ENCODE measurements at regions not wholly inside any gene's neighbourhood (a gene's known extent, or its start where the extent isn't known, plus 50 kb on each side); places are given as distances from the start of the nearest gene placed in this dataset.

- DNase-seq (ENCODE audit: low read depth in 4 of 6, low spot score in 6 of 6): no peak
- Histone ChIP-seq H3K27ac (ENCODE audit: low read depth, low read length) (no peak overlapping the region), H3K36me3 (ENCODE audit: control insufficient read depth, insufficient read depth, low read length) (no peaks in the 10 kb centered on the region), H3K27me3 (ENCODE audit: control insufficient read depth, insufficient read depth, low read length) (no peaks in the 10 kb centered on the region), H3K4me3 (ENCODE audit: low read depth, low read length) (no peak overlapping the region), H3K4me1 (ENCODE audit: control insufficient read depth, insufficient read depth, low read length) (no peaks in the 10 kb centered on the region), H3K9me3 (ENCODE audit: control insufficient read depth, insufficient read depth, low read length) (no peaks in the 10 kb centered on the region)
- WGBS (ENCODE audit: insufficient coverage): 100% methylated on average over 2 of the region's 3 CpGs
Measured at GRCh38 chr9:13759551-13759950, 480.1 kb upstream of the MPDZ start.

GRCh38 chr9:13758936-13759335 is 479.4 kb upstream of the MPDZ start:
- no peaks in the 10 kb centered on the region for H3K27me3 ChIP-seq (ENCODE audit: control insufficient read depth, insufficient read depth, low read length)
- 72% methylated on average over 7 of the region's 9 CpGs for WGBS (ENCODE audit: insufficient coverage)
- peak in 1 of 6 donors; percentile 65 for DNase-seq (ENCODE audit: low read depth in 4 of 6, low spot score in 6 of 6)
- H3K9me3 ChIP-seq (ENCODE audit: control insufficient read depth, insufficient read depth, low read length): no peaks in the 10 kb centered on the region
- H3K36me3 ChIP-seq (ENCODE audit: control insufficient read depth, insufficient read depth, low read length): no peaks in the 10 kb centered on the region
- H3K4me1 ChIP-seq (ENCODE audit: control insufficient read depth, insufficient read depth, low read length): no peaks in the 10 kb centered on the region
- H3K27ac ChIP-seq (ENCODE audit: low read depth, low read length): no peak overlapping the region
- no peak overlapping the region for H3K4me3 ChIP-seq (ENCODE audit: low read depth, low read length)

- WGBS (ENCODE audit: insufficient coverage): no CpG with 5 or more reads among the region's 4 CpGs
- DNase-seq (ENCODE audit: low read depth in 4 of 6, low spot score in 6 of 6): no peak
- no peak overlapping the region for H3K4me3 ChIP-seq (ENCODE audit: low read depth, low read length)
Measured at GRCh38 chr9:13756943-13757342, 477.5 kb upstream of the MPDZ start.

GRCh38 chr9:13755551-13755950 is 476.1 kb upstream of the MPDZ start:
- WGBS (ENCODE audit: insufficient coverage): 77% methylated on average over 1 of the region's 1 CpG
- no peak for DNase-seq (ENCODE audit: low read depth in 4 of 6, low spot score in 6 of 6)
- Histone ChIP-seq H3K4me1 (ENCODE audit: control insufficient read depth, insufficient read depth, low read length) (no peaks in the 10 kb centered on the region), H3K4me3 (ENCODE audit: low read depth, low read length) (no peak overlapping the region), H3K27me3 (ENCODE audit: control insufficient read depth, insufficient read depth, low read length) (no peaks in the 10 kb centered on the region), H3K27ac (ENCODE audit: low read depth, low read length) (no peak overlapping the region), H3K36me3 (ENCODE audit: control insufficient read depth, insufficient read depth, low read length) (no peaks in the 10 kb centered on the region), H3K9me3 (ENCODE audit: control insufficient read depth, insufficient read depth, low read length) (no peaks in the 10 kb centered on the region)

More at GRCh38 chr9:13756943-13757342, 477.5 kb upstream of the MPDZ start:
- H3K9me3 ChIP-seq (ENCODE audit: control insufficient read depth, insufficient read depth, low read length): no peaks in the 10 kb centered on the region
- no peaks in the 10 kb centered on the region for H3K4me1 ChIP-seq (ENCODE audit: control insufficient read depth, insufficient read depth, low read length)
- no peaks in the 10 kb centered on the region for H3K36me3 ChIP-seq (ENCODE audit: control insufficient read depth, insufficient read depth, low read length)
- no peak overlapping the region for H3K27ac ChIP-seq (ENCODE audit: low read depth, low read length)
- no peaks in the 10 kb centered on the region for H3K27me3 ChIP-seq (ENCODE audit: control insufficient read depth, insufficient read depth, low read length)

- no peaks in the 10 kb centered on the region for H3K9me3 ChIP-seq (ENCODE audit: control insufficient read depth, insufficient read depth, low read length)
- H3K4me3 ChIP-seq (ENCODE audit: low read depth, low read length): no peak overlapping the region
- H3K27ac ChIP-seq (ENCODE audit: low read depth, low read length): no peak overlapping the region
- no peaks in the 10 kb centered on the region for H3K27me3 ChIP-seq (ENCODE audit: control insufficient read depth, insufficient read depth, low read length)
- no peaks in the 10 kb centered on the region for H3K36me3 ChIP-seq (ENCODE audit: control insufficient read depth, insufficient read depth, low read length)
- no peak for DNase-seq (ENCODE audit: low read depth in 4 of 6, low spot score in 6 of 6)
- no CpG with 5 or more reads among the region's 3 CpGs for WGBS (ENCODE audit: insufficient coverage)
- no peaks in the 10 kb centered on the region for H3K4me1 ChIP-seq (ENCODE audit: control insufficient read depth, insufficient read depth, low read length)
Measured at GRCh38 chr9:13750639-13751038, 471.1 kb upstream of the MPDZ start.

- Histone ChIP-seq H3K4me1 (ENCODE audit: control insufficient read depth, insufficient read depth, low read length) (no peaks in the 10 kb centered on the region), H3K27me3 (ENCODE audit: control insufficient read depth, insufficient read depth, low read length) (no peaks in the 10 kb centered on the region), H3K36me3 (ENCODE audit: control insufficient read depth, insufficient read depth, low read length) (no peaks in the 10 kb centered on the region), H3K4me3 (ENCODE audit: low read depth, low read length) (no peak overlapping the region), H3K9me3 (ENCODE audit: control insufficient read depth, insufficient read depth, low read length) (no peaks in the 10 kb centered on the region), H3K27ac (ENCODE audit: low read depth, low read length) (no peak overlapping the region)
- DNase-seq (ENCODE audit: low read depth in 4 of 6, low spot score in 6 of 6): no peak
- whole genome bisulfite sequencing (ENCODE audit: insufficient coverage): no CpG with 5 or more reads among the region's 4 CpGs
Measured at GRCh38 chr9:13750061-13750460, 470.6 kb upstream of the MPDZ start.

GRCh38 chr9:13746876-13747275 is 467.4 kb upstream of the MPDZ start:
- Histone ChIP-seq H3K9me3 (ENCODE audit: control insufficient read depth, insufficient read depth, low read length) (no peaks in the 10 kb centered on the region), H3K27me3 (ENCODE audit: control insufficient read depth, insufficient read depth, low read length) (no peaks in the 10 kb centered on the region), H3K27ac (ENCODE audit: low read depth, low read length) (no peak overlapping the region), H3K4me1 (ENCODE audit: control insufficient read depth, insufficient read depth, low read length) (peaks cover 7% of the 10 kb centered on the region), H3K4me3 (ENCODE audit: low read depth, low read length) (no peak overlapping the region), H3K36me3 (ENCODE audit: control insufficient read depth, insufficient read depth, low read length) (no peaks in the 10 kb centered on the region)
- WGBS (ENCODE audit: insufficient coverage): no CpG with 5 or more reads among the region's 1 CpG
- no peak for DNase-seq (ENCODE audit: low read depth in 4 of 6, low spot score in 6 of 6)

GRCh38 chr9:13744261-13744901 is 464.9 kb upstream of the MPDZ start:
- H3K27me3 ChIP-seq (ENCODE audit: control insufficient read depth, insufficient read depth, low read length): no peaks in the 10 kb centered on the region
- 58% methylated on average over 13 of the region's 16 CpGs for WGBS (ENCODE audit: insufficient coverage)
- H3K4me1 ChIP-seq (ENCODE audit: control insufficient read depth, insufficient read depth, low read length): peaks cover 7% of the 10 kb centered on the region
- peak in 2 of 6 donors; percentile 75 to 79 for DNase-seq (ENCODE audit: low read depth in 4 of 6, low spot score in 6 of 6)
- no peak overlapping the region for H3K4me3 ChIP-seq (ENCODE audit: low read depth, low read length)
- H3K36me3 ChIP-seq (ENCODE audit: control insufficient read depth, insufficient read depth, low read length): no peaks in the 10 kb centered on the region
- H3K9me3 ChIP-seq (ENCODE audit: control insufficient read depth, insufficient read depth, low read length): no peaks in the 10 kb centered on the region
- H3K27ac ChIP-seq (ENCODE audit: low read depth, low read length): no peak overlapping the region

GRCh38 chr9:13737885-13738284 is 458.4 kb upstream of the MPDZ start:
- no peaks in the 10 kb centered on the region for H3K9me3 ChIP-seq (ENCODE audit: control insufficient read depth, insufficient read depth, low read length)
- H3K36me3 ChIP-seq (ENCODE audit: control insufficient read depth, insufficient read depth, low read length): no peaks in the 10 kb centered on the region
- DNase-seq (ENCODE audit: low read depth in 4 of 6, low spot score in 6 of 6): no peak
- H3K4me3 ChIP-seq (ENCODE audit: low read depth, low read length): no peak overlapping the region
- no peaks in the 10 kb centered on the region for H3K27me3 ChIP-seq (ENCODE audit: control insufficient read depth, insufficient read depth, low read length)
- no peaks in the 10 kb centered on the region for H3K4me1 ChIP-seq (ENCODE audit: control insufficient read depth, insufficient read depth, low read length)
- H3K27ac ChIP-seq (ENCODE audit: low read depth, low read length): no peak overlapping the region

- Histone ChIP-seq H3K27me3 (ENCODE audit: control insufficient read depth, insufficient read depth, low read length) (no peaks in the 10 kb centered on the region), H3K27ac (ENCODE audit: low read depth, low read length) (no peak overlapping the region), H3K9me3 (ENCODE audit: control insufficient read depth, insufficient read depth, low read length) (no peaks in the 10 kb centered on the region), H3K4me1 (ENCODE audit: control insufficient read depth, insufficient read depth, low read length) (no peaks in the 10 kb centered on the region), H3K4me3 (ENCODE audit: low read depth, low read length) (no peak overlapping the region), H3K36me3 (ENCODE audit: control insufficient read depth, insufficient read depth, low read length) (no peaks in the 10 kb centered on the region)
- no CpG with 5 or more reads among the region's 5 CpGs for WGBS (ENCODE audit: insufficient coverage)
- DNase-seq (ENCODE audit: low read depth in 4 of 6, low spot score in 6 of 6): no peak
Measured at GRCh38 chr9:13735181-13735580, 455.7 kb upstream of the MPDZ start.

All from spinal cord (tissue), 9 donors.